H1 (cell line): ENCODE measurements at regions not wholly inside any gene's neighbourhood (a gene's known extent, or its start where the extent isn't known, plus 50 kb on each side); places are given as distances from the start of the nearest gene placed in this dataset.

ENCODE experiments used
- BACH1 ChIP-seq: IDR thresholded peaks from 2 replicates; pipeline ENCODE4 v1.6.1; 2012; ENCODE audit warnings: low read length, improper control_type of control experiment
- BRCA1 ChIP-seq: IDR thresholded peaks from 2 replicates; pipeline ENCODE4 v1.6.1; 2012; ENCODE audit warnings: low read depth, low read length, improper control_type of control experiment
- CTCF ChIP-seq, 3 experiments: IDR thresholded peaks; 1 replicate in 2 of 3; 2 replicates in 1 of 3; pipeline versions ENCODE4 v1.5.1 to v1.6.1; 2011; ENCODE audit warnings: low read length in 3 of 3, mild to moderate bottlenecking in 3 of 3, inconsistent platforms in 2 of 3, low read depth in 1 of 3, moderate library complexity in 1 of 3; ENCODE audit not compliant: insufficient read depth in 1 of 3; ENCODE audit errors: control extremely low read depth in 1 of 3
- EP300 ChIP-seq, 2 experiments: IDR thresholded peaks; 1 replicate in 1 of 2; 2 replicates in 1 of 2; pipeline ENCODE4 v1.6.1; 2011 to 2012; ENCODE audit warnings: low read depth in 2 of 2, low read length in 2 of 2, mild to moderate bottlenecking in 2 of 2, borderline replicate concordance in 1 of 2, inconsistent platforms in 1 of 2, moderate library complexity in 1 of 2
- SP4 ChIP-seq: IDR thresholded peaks from 2 replicates; pipeline ENCODE4 v1.6.1; 2012; ENCODE audit warnings: low read length, inconsistent platforms

- TF ChIP-seq CTCF (IDR thresholded peaks at IDR 0.05; ENCODE audit: control extremely low read depth in 1 of 3, insufficient read depth in 1 of 3, low read depth in 1 of 3, low read length in 3 of 3) (no peak), SP4 (no peak), EP300 (IDR thresholded peaks at IDR 0.05; ENCODE audit: borderline replicate concordance in 1 of 2, low read depth in 2 of 2, low read length in 2 of 2) (no peak), BACH1 (no peak), BRCA1 (no peak)
These were observed 231.0 kb downstream of the UQCRFS1 start for GRCh38 chr19:28981994-28982393.
